Brain pericyte (primary cell): ENCODE measurements at regions not wholly inside any gene's neighbourhood (a gene's known extent, or its start where the extent isn't known, plus 50 kb on each side); places are given as distances from the start of the nearest gene placed in this dataset.
"Not testable (repeated sequence)": the region's sequence is repeated elsewhere in the genome, so short reads cannot be mapped to it uniquely, and the experiment has no call there.

Experiments used
- DNase-seq: peaks from one replicate; pipeline ENCODE4 v3.0.0-alpha.2; 2012; ENCODE audit warnings: low read depth, low spot score

GRCh38 chr20:23151885-23152284 is 65.8 kb upstream of the CD93 start:
- DNase-seq: no peak

GRCh38 chr20:23151008-23151703 is 65.0 kb upstream of the CD93 start:
- no peak for DNase-seq

GRCh38 chr20:23150304-23151007 is 64.3 kb upstream of the CD93 start:
- no peak for DNase-seq

- no peak for DNase-seq
These were observed 63.6 kb upstream of the CD93 start for GRCh38 chr20:23149623-23150279.

- DNase-seq: no peak
These were observed 62.8 kb upstream of the CD93 start for GRCh38 chr20:23148731-23149570.

GRCh38 chr20:23147964-23148730 is 62.0 kb upstream of the CD93 start:
- no peak for DNase-seq

- DNase-seq: no peak
These were observed 61.5 kb upstream of the CD93 start for GRCh38 chr20:23147647-23147963.

GRCh38 chr20:23146857-23147637 is 60.9 kb upstream of the CD93 start:
- no peak for DNase-seq

GRCh38 chr20:23146181-23146580 is 60.1 kb upstream of the CD93 start:
- DNase-seq: no peak

GRCh38 chr20:23145281-23145700 is 59.2 kb upstream of the CD93 start:
- DNase-seq: peak; percentile 81

- no peak for DNase-seq
These were observed 58.7 kb upstream of the CD93 start for GRCh38 chr20:23144856-23145255.

GRCh38 chr20:23143986-23144690 is 58.0 kb upstream of the CD93 start:
- DNase-seq: no peak

- no peak for DNase-seq
These were observed 57.0 kb upstream of the CD93 start for GRCh38 chr20:23143098-23143497.

GRCh38 chr20:23142162-23143050 is 56.3 kb upstream of the CD93 start:
- no peak for DNase-seq

- DNase-seq: no peak
These were observed 55.5 kb upstream of the CD93 start for GRCh38 chr20:23141450-23142161.

GRCh38 chr20:23140991-23141390 is 54.9 kb upstream of the CD93 start:
- DNase-seq: no peak

- DNase-seq: not testable (repeated sequence)
These were observed 53.9 kb upstream of the CD93 start for GRCh38 chr20:23139984-23140383.

- DNase-seq: no peak
These were observed 53.4 kb upstream of the CD93 start for GRCh38 chr20:23139524-23139923.
